ENCODE measurements at regions not wholly inside any gene's neighbourhood (a gene's known extent, or its start where the extent isn't known, plus 50 kb on each side); places are given as distances from the start of the nearest gene placed in this dataset.
A peak's percentile ranks its signal among the peaks of the same experiment; 100 is the strongest.

GRCh38 chr20:16124911-16125776 lies 448.1 kb downstream of the KIF16B start:
- DNase-seq: no peak
- ATAC-seq: peak; percentile 31 to 57
- intact Hi-C loops (cut with DNase I): no loop called here

- intact Hi-C loops (cut with DNase I): no loop called here
- ATAC-seq (no peak), DNase-seq (no peak)
These were observed 448.8 kb downstream of the KIF16B start for GRCh38 chr20:16124491-16124890.

GRCh38 chr20:16123623-16124022 lies 449.6 kb downstream of the KIF16B start:
- intact Hi-C loops (cut with DNase I): no loop called here
- ATAC-seq: no peak
- no peak for DNase-seq

GRCh38 chr20:16119909-16120308 lies 453.3 kb downstream of the KIF16B start:
- intact Hi-C loops (cut with DNase I): no loop called here
- DNase-seq (no peak), ATAC-seq (no peak)

- ATAC-seq: peak; percentile 96 to 98
- DNase-seq: no peak
- intact Hi-C loops (cut with DNase I): no loop called here
These were observed 457.2 kb downstream of the KIF16B start for GRCh38 chr20:16115911-16116552.

- intact Hi-C loops (cut with DNase I): no loop called here
- ATAC-seq (no peak), DNase-seq (no peak)
These were observed 459.5 kb downstream of the KIF16B start for GRCh38 chr20:16113736-16114135.

- intact Hi-C loops (cut with DNase I): no loop called here
- ATAC-seq: no peak
- no peak for DNase-seq
These were observed 461.3 kb downstream of the KIF16B start for GRCh38 chr20:16111852-16112412.

GRCh38 chr20:16111172-16111832 lies 461.9 kb downstream of the KIF16B start:
- ATAC-seq: no peak
- DNase-seq: no peak
- intact Hi-C loops (cut with DNase I): no loop called here

- ATAC-seq: peak; percentile 84 to 85
- intact Hi-C loops (cut with DNase I): no loop called here
These were observed 465.9 kb downstream of the KIF16B start for GRCh38 chr20:16107172-16107870.

GRCh38 chr20:16106191-16106849 lies 466.9 kb downstream of the KIF16B start:
- DNase-seq (no peak), ATAC-seq (peak in 1 of 2 donors; percentile 50)
- intact Hi-C loops (cut with DNase I): no loop called here

More at GRCh38 chr20:16107172-16107870, 465.9 kb downstream of the KIF16B start:
- no peak for DNase-seq

- DNase-seq (no peak), ATAC-seq (peak; percentile 35 to 63)
- intact Hi-C loops (cut with DNase I): no loop called here
These were observed 468.5 kb downstream of the KIF16B start for GRCh38 chr20:16104783-16105182.

All from left cardiac atrium (tissue), 4 donors.